ENCODE measurements at regions not wholly inside any gene's neighbourhood (a gene's known extent, or its start where the extent isn't known, plus 50 kb on each side); places are given as distances from the start of the nearest gene placed in this dataset.

- no peak for DNase-seq
Observed at GRCh38 chr16:64532691-64533090, 589.2 kb downstream of the CDH11 start.

- no peak for DNase-seq
Observed at GRCh38 chr16:64532117-64532516, 589.7 kb downstream of the CDH11 start.

- no peak for DNase-seq
Observed at GRCh38 chr16:64531401-64531800, 590.5 kb downstream of the CDH11 start.

GRCh38 chr16:64522548-64522947, 599.3 kb downstream of the CDH11 start:
- DNase-seq, result no peak

- no peak for DNase-seq
Observed at GRCh38 chr16:64513871-64514270, 608.0 kb downstream of the CDH11 start.

GRCh38 chr16:64507240-64508024, 614.4 kb downstream of the CDH11 start:
- DNase-seq, result no peak

GRCh38 chr16:64499211-64499610, 622.7 kb downstream of the CDH11 start:
- no peak for DNase-seq

- no peak for DNase-seq
Observed at GRCh38 chr16:64498363-64498762, 623.5 kb downstream of the CDH11 start.

GRCh38 chr16:64493709-64494108, 628.2 kb downstream of the CDH11 start:
- DNase-seq, result no peak

- DNase-seq, result no peak
Observed at GRCh38 chr16:64489449-64489848, 632.4 kb downstream of the CDH11 start.

GRCh38 chr16:64486561-64486960, 635.3 kb downstream of the CDH11 start:
- DNase-seq, result no peak

- DNase-seq, result peak; percentile 2
Observed at GRCh38 chr16:64481497-64481896, 640.4 kb downstream of the CDH11 start.

GRCh38 chr16:64478252-64478906, 643.5 kb downstream of the CDH11 start:
- no peak for DNase-seq

- DNase-seq, result no peak
Observed at GRCh38 chr16:64475627-64476351, 646.1 kb downstream of the CDH11 start.

- no peak for DNase-seq
Observed at GRCh38 chr16:64470916-64471315, 650.9 kb downstream of the CDH11 start.

- peak; percentile 18 for DNase-seq
Observed at GRCh38 chr16:64469906-64470702, 651.8 kb downstream of the CDH11 start.

- no peak for DNase-seq
Observed at GRCh38 chr16:64469351-64469750, 652.5 kb downstream of the CDH11 start.

- no peak for DNase-seq
Observed at GRCh38 chr16:64468515-64469090, 653.3 kb downstream of the CDH11 start.

- no peak for DNase-seq
Observed at GRCh38 chr16:64459821-64460220, 662.0 kb downstream of the CDH11 start.

GRCh38 chr16:64459402-64459801, 662.5 kb downstream of the CDH11 start:
- no peak for DNase-seq

- no peak for DNase-seq
Observed at GRCh38 chr16:64455275-64455674, 666.6 kb downstream of the CDH11 start.

GRCh38 chr16:64453646-64454045, 668.2 kb downstream of the CDH11 start:
- no peak for DNase-seq

- DNase-seq, result no peak
Observed at GRCh38 chr16:64452446-64452845, 669.4 kb downstream of the CDH11 start.

Measured in NCI-H2171 treated with DMSO at 0.1 percent for 48 hours (cell line).